Coronary artery (tissue), 2 donors: ENCODE measurements at regions not wholly inside any gene's neighbourhood (a gene's known extent, or its start where the extent isn't known, plus 50 kb on each side); places are given as distances from the start of the nearest gene placed in this dataset.

ENCODE experiments used
- DNase-seq: peaks from one replicate; pipeline ENCODE4 v3.0.0-alpha.2; 2017; ENCODE audit warnings: low spot score
- H3K27ac ChIP-seq, 2 donors: fragments of 200-600 bp; sonication (generic); one replicate each; pipeline ENCODE4 v1.5.1; 2016 to 2019
- H3K4me3 ChIP-seq: fragments of 200-600 bp; sonication (generic); 2 replicates; pipeline ENCODE4 v1.5.1; 2016; ENCODE audit warnings: mild to moderate bottlenecking, moderate library complexity
- CTCF ChIP-seq: fragments of 200-600 bp; sonication (generic); IDR thresholded peaks from one replicate; pipeline ENCODE4 v1.5.1; 2019; ENCODE audit warnings: antibody characterized with exemption

GRCh38 chr15:99481113-99481950 lies 84.5 kb upstream of the MEF2A start:
- H3K27ac ChIP-seq: no peak overlapping the region

GRCh38 chr15:99481951-99482230 lies 83.9 kb upstream of the MEF2A start:
- no peak for DNase-seq
- H3K27ac ChIP-seq: no peak overlapping the region
- no peak overlapping the region for H3K4me3 ChIP-seq
- TF ChIP-seq CTCF: no peak

More at GRCh38 chr15:99481113-99481950, 84.5 kb upstream of the MEF2A start:
- H3K4me3 ChIP-seq: no peak overlapping the region
- no peak for DNase-seq
- no peak for TF ChIP-seq CTCF

- Histone ChIP-seq H3K27ac (no peak overlapping the region), H3K4me3 (no peak overlapping the region)
- no peak for DNase-seq
- no peak for TF ChIP-seq CTCF
Measured at GRCh38 chr15:99482993-99483392, 82.8 kb upstream of the MEF2A start.

- H3K27ac ChIP-seq: peak overlapping the region; percentile 54 to 88
- DNase-seq: no peak
- TF ChIP-seq CTCF: no peak
- peak overlapping the region; percentile 70 for H3K4me3 ChIP-seq
Measured at GRCh38 chr15:99485153-99485961, 80.4 kb upstream of the MEF2A start.

GRCh38 chr15:99485992-99486370 lies 79.8 kb upstream of the MEF2A start:
- TF ChIP-seq CTCF: no peak
- H3K4me3 ChIP-seq: peak overlapping the region; percentile 70

GRCh38 chr15:99486371-99487336 lies 79.1 kb upstream of the MEF2A start:
- peak overlapping the region; percentile 54 to 88 for H3K27ac ChIP-seq
- H3K4me3 ChIP-seq: peak overlapping the region; percentile 70
- peak; percentile 86 for DNase-seq
- no peak for TF ChIP-seq CTCF

More at GRCh38 chr15:99485992-99486370, 79.8 kb upstream of the MEF2A start:
- peak overlapping the region; percentile 54 to 88 for H3K27ac ChIP-seq
- no peak for DNase-seq
